OCI-LY7 (cell line): ENCODE measurements at regions not wholly inside any gene's neighbourhood (a gene's known extent, or its start where the extent isn't known, plus 50 kb on each side); places are given as distances from the start of the nearest gene placed in this dataset.

Source experiments
- CTCF ChIP-seq: fragments of 200-600 bp; sonication (generic); conservative IDR thresholded peaks from 2 replicates; pipeline ENCODE4 v1.5.1; 2014; ENCODE audit warnings: mild to moderate bottlenecking, antibody characterized with exemption, low read length, moderate library complexity, mixed read lengths
- EZH2phosphoT487 ChIP-seq: fragments of 200-600 bp; sonication (generic); IDR thresholded peaks from 2 replicates; pipeline ENCODE4 v1.6.1; 2018; ENCODE audit warnings: low read depth, borderline replicate concordance, mild to moderate bottlenecking, mixed run types, antibody characterized with exemption, low read length, moderate library complexity, mixed read lengths

GRCh38 chr1:29505532-29506220, 269.4 kb downstream of the PTPRU start:
- TF ChIP-seq CTCF (no peak), EZH2phosphoT487 (no peak)
